Body of pancreas (tissue), 4 donors: ENCODE measurements at regions not wholly inside any gene's neighbourhood (a gene's known extent, or its start where the extent isn't known, plus 50 kb on each side); places are given as distances from the start of the nearest gene placed in this dataset.

ENCODE experiments used
- ATAC-seq: fragments of 150-250 bp; one replicate; pipeline ENCODE4 v1.9.1; 2016
- DNase-seq, 4 donors: peaks; one replicate each; pipeline ENCODE4 v3.0.0-alpha.2; 2019
- H3K27ac ChIP-seq, 4 donors: fragments of 200-600 bp; sonication (generic); 1 replicate in 3 of 4; 2 replicates in 1 of 4; pipeline versions ENCODE4 v1.5.1 to v1.6.1; 2016 to 2019; ENCODE audit warnings: mild to moderate bottlenecking in 1 of 4, mixed read lengths in 1 of 4, moderate library complexity in 1 of 4
- H3K27me3 ChIP-seq, 2 donors: fragments of 200-600 bp; sonication (generic); one replicate each; pipeline ENCODE4 v1.6.0; 2016; ENCODE audit warnings: mild to moderate bottlenecking in 1 of 2
- H3K36me3 ChIP-seq, 2 donors: fragments of 200-600 bp; sonication (generic); replicated peaks in 1 of 2; 2 replicates each; pipeline ENCODE4 v1.5.1; 2016; ENCODE audit warnings: low read depth in 2 of 2; ENCODE audit not compliant: insufficient read depth in 1 of 2
- H3K4me1 ChIP-seq: fragments of 200-600 bp; sonication (generic); one replicate; pipeline ENCODE4 v1.6.0; 2016
- H3K4me3 ChIP-seq, 2 donors: fragments of 200-600 bp; sonication (generic); 1 replicate in 1 of 2; 2 replicates in 1 of 2; pipeline ENCODE4 v1.5.1; 2016 to 2019
- H3K9me3 ChIP-seq, 3 donors: fragments of 200-600 bp; sonication (generic); 1 replicate in 2 of 3; 2 replicates in 1 of 3; pipeline ENCODE4 v1.5.1; 2016
- CTCF ChIP-seq, 7 experiments: fragments of 450-650 bp in 4 of 7; fragments of 200-600 bp in 3 of 7; sonication (generic) in 3 of 7; IDR thresholded peaks; one replicate each; pipeline ENCODE4 v1.5.1; 2016 to 2019; ENCODE audit warnings: antibody characterized with exemption in 7 of 7
- POLR2A ChIP-seq, 3 donors: fragments of 450-650 bp; IDR thresholded peaks; one replicate each; pipeline ENCODE4 v1.6.1; 2016; ENCODE audit warnings: antibody characterized with exemption in 3 of 3, mild to moderate bottlenecking in 2 of 3
- WGBS, 2 donors: methylation state at CpG; one replicate each; pipeline ENCODE4 v1.1.5; 2017; 5-methylcytosine and 5-hydroxymethylcytosine counted together
- intact Hi-C: fragments of 100-400 bp; cut with DNase I; formaldehyde crosslinking; loops from one replicate; pipeline ENCODE4 v1.15.1; 2023

GRCh38 chr18:7482342-7482741 is 84.8 kb upstream of the PTPRM start:
- Histone ChIP-seq H3K9me3 (no peaks in the 10 kb centered on the region), H3K36me3 (no peaks in the 10 kb centered on the region), H3K4me3 (no peak overlapping the region), H3K27me3 (no peaks in the 10 kb centered on the region), H3K27ac (no peak overlapping the region), H3K4me1 (no peaks in the 10 kb centered on the region)
- DNase-seq: no peak
- no peak for ATAC-seq
- intact Hi-C loops: no loop called here
- TF ChIP-seq POLR2A (IDR thresholded peaks at IDR 0.05) (no peak), CTCF (IDR thresholded peaks at IDR 0.05) (no peak)

GRCh38 chr18:7485616-7486015 is 81.5 kb upstream of the PTPRM start:
- DNase-seq (no peak), ATAC-seq (no peak)
- H3K4me1 ChIP-seq: peaks cover 10% of the 10 kb centered on the region
- H3K4me3 ChIP-seq: no peak overlapping the region
- no peak overlapping the region for H3K27ac ChIP-seq
- intact Hi-C loops: no loop called here
- TF ChIP-seq CTCF (IDR thresholded peaks at IDR 0.05): no peak
- TF ChIP-seq POLR2A (IDR thresholded peaks at IDR 0.05): no peak
- no peaks in the 10 kb centered on the region for H3K9me3 ChIP-seq
- 85 to 90% methylated on average over 3 to 4 of the region's 4 CpGs for WGBS, 2 donors
- no peaks in the 10 kb centered on the region for H3K27me3 ChIP-seq
- no peaks in the 10 kb centered on the region for H3K36me3 ChIP-seq

- Histone ChIP-seq H3K36me3 (no peaks in the 10 kb centered on the region), H3K9me3 (no peaks in the 10 kb centered on the region), H3K27me3 (no peaks in the 10 kb centered on the region), H3K27ac (peak overlapping the region in 1 of 4 donors; percentile 15), H3K4me1 (peaks cover 10% of the 10 kb centered on the region), H3K4me3 (no peak overlapping the region)
- intact Hi-C loops: no loop called here
- DNase-seq (peak in 1 of 4 donors; percentile 8), ATAC-seq (peak; percentile 68)
- 31 to 48% methylated on average over 4 of the region's 4 CpGs for WGBS, 2 donors
- peak in 3 of 7 experiments; percentile 21 to 28 (median 26) for TF ChIP-seq CTCF (IDR thresholded peaks at IDR 0.05)
- no peak for TF ChIP-seq POLR2A (IDR thresholded peaks at IDR 0.05)
Observed at GRCh38 chr18:7488571-7488970, 78.5 kb upstream of the PTPRM start.

DNA sequence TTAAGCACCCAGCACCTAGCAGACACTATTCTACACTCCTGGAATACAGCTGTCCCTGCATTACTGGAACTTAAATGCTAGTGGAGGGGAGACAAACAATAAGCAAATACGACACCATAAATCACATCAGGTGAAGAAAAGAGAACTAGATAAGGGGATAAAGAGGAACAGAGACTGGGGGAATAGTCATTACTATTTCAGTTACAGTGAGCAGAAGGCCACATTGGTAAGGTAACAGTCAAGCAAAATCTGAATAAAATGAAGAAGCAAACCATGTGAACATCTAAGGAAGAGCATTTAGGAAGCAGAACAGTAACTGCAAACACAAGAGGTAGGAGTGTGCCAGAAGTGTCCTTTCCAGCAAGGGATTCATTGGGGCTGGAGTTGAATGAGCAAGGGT is 77.0 kb upstream of the PTPRM start:
- TF ChIP-seq POLR2A (IDR thresholded peaks at IDR 0.05): no peak
- Histone ChIP-seq H3K4me3 (no peak overlapping the region), H3K27ac (no peak overlapping the region), H3K36me3 (no peaks in the 10 kb centered on the region), H3K4me1 (peaks cover 10% of the 10 kb centered on the region), H3K27me3 (no peaks in the 10 kb centered on the region), H3K9me3 (no peaks in the 10 kb centered on the region)
- ATAC-seq: no peak
- intact Hi-C loops: no loop called here
- WGBS, 2 donors: 85 to 92% methylated on average over 1 of the region's 1 CpG
- no peak for DNase-seq

DNA sequence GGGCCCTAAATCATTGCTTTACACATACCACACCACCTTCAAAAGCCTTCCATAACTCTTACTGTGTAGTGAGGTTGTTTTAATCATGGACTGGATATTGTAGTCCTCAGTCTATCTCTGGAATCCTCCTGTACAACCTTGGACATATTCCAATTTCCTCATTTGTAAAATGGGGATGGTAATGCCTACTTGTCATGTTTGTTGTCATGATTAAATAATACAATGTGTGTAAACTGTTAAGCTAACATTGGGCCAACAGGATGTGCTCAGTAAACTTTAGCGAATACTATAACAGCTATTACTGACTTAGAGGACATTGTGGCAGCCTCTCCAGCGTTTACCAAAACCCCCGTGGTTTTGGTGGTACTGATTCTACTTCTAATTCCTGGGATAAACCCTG is 74.7 kb upstream of the PTPRM start:
- no peaks in the 10 kb centered on the region for H3K27me3 ChIP-seq
- ATAC-seq: no peak
- H3K9me3 ChIP-seq: no peaks in the 10 kb centered on the region
- H3K4me1 ChIP-seq: peaks cover 10% of the 10 kb centered on the region
- H3K27ac ChIP-seq: no peak overlapping the region
- WGBS, 2 donors: 64 to 65% methylated on average over 3 of the region's 3 CpGs
- intact Hi-C loops: no loop called here
- no peak for DNase-seq
- no peaks in the 10 kb centered on the region for H3K36me3 ChIP-seq
- H3K4me3 ChIP-seq: no peak overlapping the region
- no peak for TF ChIP-seq CTCF (IDR thresholded peaks at IDR 0.05)
- TF ChIP-seq POLR2A (IDR thresholded peaks at IDR 0.05): no peak
